ENCODE measurements at regions not wholly inside any gene's neighbourhood (a gene's known extent, or its start where the extent isn't known, plus 50 kb on each side); places are given as distances from the start of the nearest gene placed in this dataset.
A peak's percentile ranks its signal among the peaks of the same experiment; 100 is the strongest.

GRCh38 chr7:46763344-46763743 is 818.6 kb downstream of the TNS3 start:
- dilution Hi-C loops (cut with HindIII; ENCODE audit: low sequenced_read_pairs, unreplicated experiment) (no loop called here), in situ Hi-C loops (cut with MboI; ENCODE audit: low sequenced_read_pairs) (loop anchor here (10.0 kb wide), 1 partner anchor 389 kb away; no protein-coding TSS in a partner anchor), intact Hi-C loops (cut with micrococcal nuclease) (no loop called here)
- Histone ChIP-seq H3K4ac (ENCODE audit: low read depth, low read length) (no peak overlapping the region), H2AFZ (replicated peaks; ENCODE audit: low read length, poor library complexity) (no peak overlapping the region), H3K14ac (replicated peaks; ENCODE audit: low read depth, low read length) (no peak overlapping the region), H2BK120ac (ENCODE audit: low read depth, low read length) (peak overlapping the region; percentile 64; the same call in 1 of the 2 replicates), H3K9me3 (ENCODE audit: control insufficient read depth, insufficient read depth, low read length) (peaks cover 3% of the 10 kb centered on the region), H2AK5ac (ENCODE audit: low read depth, low read length) (no peak overlapping the region), H4K5ac (ENCODE audit: low read depth, low read length) (no peak overlapping the region), H3K23ac (ENCODE audit: low read depth, low read length) (no peak overlapping the region), H4K8ac (ENCODE audit: low read depth in 2 of 2, low read length in 2 of 2) (peak overlapping the region in 1 of 2 experiments; percentile 18; a peak in 1 of 4 replicates), H4K91ac (ENCODE audit: insufficient read depth, low read depth, low read length) (no peak overlapping the region), H2AK9ac (replicated peaks; ENCODE audit: low read depth, low read length, poor library complexity) (no peak overlapping the region), H4K20me1 (ENCODE audit: insufficient read depth, low read length) (no peaks in the 10 kb centered on the region), H3K4me2 (ENCODE audit: low read depth, low read length) (no peak overlapping the region), H2BK5ac (ENCODE audit: low read depth, low read length, poor library complexity, severe bottlenecking) (peak overlapping the region; percentile 31), H3K27ac (ENCODE audit: insufficient read depth, low read length) (no peak overlapping the region), H3K79me1 (ENCODE audit: low read depth in 1 of 2, low read length in 2 of 2) (no peaks in the 10 kb centered on the region), H3K56ac (ENCODE audit: extremely low read depth, insufficient read depth, low read length) (no peak overlapping the region), H2BK15ac (ENCODE audit: low read depth, low read length) (0 out of 3 replicates have a peak overlapping the region, but pooled peaks have one; percentile 42), H3K9me1 (ENCODE audit: insufficient read depth, low read length) (peaks cover 3% of the 10 kb centered on the region), H3K27me3 (ENCODE audit: control insufficient read depth, insufficient read depth, low read length) (no peaks in the 10 kb centered on the region), H2BK20ac (ENCODE audit: low read depth, low read length) (peak overlapping the region; percentile 65; the same call in 1 of the 2 replicates), H3K4me3 (ENCODE audit: insufficient read depth, low read depth, low read length) (no peak overlapping the region), H3K9ac (ENCODE audit: low read depth, low read length) (no peak overlapping the region), H3K18ac (ENCODE audit: low read depth, low read length) (peak overlapping the region; percentile 25; the same call in 1 of the 2 replicates), H3K36me3 (ENCODE audit: control insufficient read depth, insufficient read depth, low read length) (no peaks in the 10 kb centered on the region), H3K4me1 (ENCODE audit: control insufficient read depth, insufficient read depth, low read length) (peaks cover 7% of the 10 kb centered on the region)
- no peak for TF ChIP-seq RAD21 (IDR thresholded peaks at IDR 0.05; ENCODE audit: low read length)
- 0 out of 2 replicates have a peak, but pooled peaks have one; percentile 13 for TF ChIP-seq CEBPB (IDR thresholded peaks at IDR 0.05; ENCODE audit: low read depth, low read length)
- TF ChIP-seq ELK1 (IDR thresholded peaks at IDR 0.05; ENCODE audit: borderline replicate concordance, low read depth, low read length): no peak
- no TSS peak for BruUV-seq (replicated peaks)
- no peak for DNase-seq
- ChIA-PET CTCF (no interaction called here), POLR2A (ENCODE audit: unreplicated experiment) (no interaction called here)
- no peak for ATAC-seq (ENCODE audit: low read depth)
- no CpG with 5 or more reads among the region's 3 CpGs for WGBS, 2 experiments (ENCODE audit: extremely low coverage in 2 of 2, insufficient read length in 1 of 2)

Data from IMR-90 (cell line).